GM12891 (cell line): ENCODE measurements at regions not wholly inside any gene's neighbourhood (a gene's known extent, or its start where the extent isn't known, plus 50 kb on each side); places are given as distances from the start of the nearest gene placed in this dataset.

Experiments used
- PAX5 ChIP-seq: IDR thresholded peaks from 2 replicates; pipeline ENCODE4 v1.6.1; 2011; ENCODE audit warnings: low read length, moderate library complexity, mild to moderate bottlenecking; ENCODE audit not compliant: insufficient read depth, severe bottlenecking
- POLR2A ChIP-seq: IDR thresholded peaks from 2 replicates; pipeline ENCODE4 v1.6.1; 2011; ENCODE audit warnings: low read depth, low read length, control low read depth
- POLR2AphosphoS5 ChIP-seq: IDR thresholded peaks from 2 replicates; pipeline ENCODE4 v1.6.1; 2011; ENCODE audit warnings: low read depth, low read length, control low read depth
- POU2F2 ChIP-seq: IDR thresholded peaks from 2 replicates; pipeline ENCODE4 v1.6.1; 2011; ENCODE audit warnings: low read depth, mild to moderate bottlenecking, control low read depth, low read length, moderate library complexity
- SPI1 ChIP-seq: IDR thresholded peaks from 2 replicates; pipeline ENCODE4 v1.6.1; 2011; ENCODE audit warnings: low read depth, low read length, control low read depth
- TAF1 ChIP-seq: IDR thresholded peaks from 2 replicates; pipeline ENCODE4 v1.6.1; 2011; ENCODE audit warnings: low read depth, low read length, control low read depth

DNA sequence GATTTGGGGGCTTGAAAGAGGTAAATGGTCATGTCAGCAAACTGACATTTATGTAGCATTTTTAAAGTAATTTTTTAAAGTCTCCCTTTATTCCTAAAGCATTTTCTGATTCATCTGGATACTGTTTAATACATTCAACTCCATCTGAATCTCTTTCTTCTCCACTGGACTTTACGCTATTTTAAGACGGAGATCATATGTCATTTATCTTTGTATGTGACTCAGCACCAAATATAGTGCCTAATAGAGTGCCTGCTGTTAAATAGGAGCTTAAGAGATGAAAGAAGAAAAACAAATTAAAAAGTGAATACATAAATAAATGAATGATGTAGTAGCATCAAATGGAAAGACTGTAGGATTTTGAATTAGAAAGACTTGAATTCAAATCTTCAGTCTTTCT lies 548.8 kb upstream of the SMC2 start:
- no peak for TF ChIP-seq TAF1
- TF ChIP-seq POLR2A = no peak
- no peak for TF ChIP-seq POLR2AphosphoS5
- TF ChIP-seq POU2F2 = no peak
- TF ChIP-seq PAX5 = no peak
- no peak for TF ChIP-seq SPI1
